CD14-positive monocyte (primary cell): ENCODE measurements at regions not wholly inside any gene's neighbourhood (a gene's known extent, or its start where the extent isn't known, plus 50 kb on each side); places are given as distances from the start of the nearest gene placed in this dataset.

Source experiments
- DNase-seq, 3 donors: peaks; one replicate each; pipeline ENCODE4 v3.0.0-alpha.2; 2011 to 2022
- H2AFZ ChIP-seq: 2 replicates; pipeline ENCODE4 v1.6.0; 2012; ENCODE audit warnings: mild to moderate bottlenecking, low read depth, low read length, inconsistent platforms; ENCODE audit not compliant: insufficient read depth, poor library complexity, severe bottlenecking
- H3K27ac ChIP-seq, 2 donors: 1 replicate in 1 of 2; 2 replicates in 1 of 2; pipeline ENCODE4 v1.5.1; 2012 to 2013; ENCODE audit warnings: low read length in 2 of 2, control low read depth in 1 of 2, inconsistent platforms in 1 of 2, low read depth in 1 of 2, mild to moderate bottlenecking in 1 of 2
- H3K27me3 ChIP-seq, 2 donors: one replicate each; pipeline versions ENCODE4 v1.6.0 to v1.6.1; 2011 to 2013; ENCODE audit warnings: low read length in 2 of 2; ENCODE audit not compliant: control insufficient read depth in 2 of 2, insufficient read depth in 2 of 2
- H3K36me3 ChIP-seq, 2 donors: replicated peaks in 1 of 2; 1 replicate in 1 of 2; 2 replicates in 1 of 2; pipeline versions ENCODE4 v1.5.1 to v1.6.1; 2012 to 2013; ENCODE audit warnings: low read length in 2 of 2, control low read depth in 1 of 2, inconsistent platforms in 1 of 2, mild to moderate bottlenecking in 1 of 2; ENCODE audit not compliant: insufficient read depth in 2 of 2, control insufficient read depth in 1 of 2
- H3K4me1 ChIP-seq, 2 donors: 1 replicate in 1 of 2; 2 replicates in 1 of 2; pipeline versions ENCODE4 v1.5.1 to v1.6.1; 2012 to 2013; ENCODE audit warnings: low read length in 2 of 2, control low read depth in 1 of 2, inconsistent platforms in 1 of 2, mild to moderate bottlenecking in 1 of 2, moderate library complexity in 1 of 2; ENCODE audit not compliant: insufficient read depth in 2 of 2, control insufficient read depth in 1 of 2
- H3K4me2 ChIP-seq: replicated peaks from 2 replicates; pipeline ENCODE3; 2012; ENCODE audit warnings: low read length, moderate library complexity, mild to moderate bottlenecking; ENCODE audit not compliant: poor library complexity, severe bottlenecking; ENCODE audit errors: extremely low read depth
- H3K4me3 ChIP-seq, 3 experiments: fragments of 200-600 bp in 1 of 3; sonication (generic) in 1 of 3; replicated peaks in 1 of 3; 1 replicate in 2 of 3; 2 replicates in 1 of 3; pipeline ENCODE4 v1.5.1; 2011 to 2013; ENCODE audit warnings: low read length in 3 of 3, mild to moderate bottlenecking in 3 of 3, control low read depth in 2 of 3, low read depth in 2 of 3, inconsistent platforms in 1 of 3, moderate library complexity in 1 of 3
- H3K79me2 ChIP-seq: 2 replicates; pipeline ENCODE4 v1.6.0; 2012; ENCODE audit warnings: mild to moderate bottlenecking, control low read depth, inconsistent platforms, low read length, moderate library complexity; ENCODE audit not compliant: insufficient read depth
- H3K9ac ChIP-seq: 2 replicates; pipeline ENCODE4 v1.6.0; 2017; ENCODE audit warnings: low read length, mild to moderate bottlenecking; ENCODE audit not compliant: insufficient read depth, poor library complexity, severe bottlenecking
- H3K9me3 ChIP-seq, 2 donors: replicated peaks in 1 of 2; 1 replicate in 1 of 2; 2 replicates in 1 of 2; pipeline versions ENCODE4 v1.5.1 to v1.6.1; 2012 to 2013; ENCODE audit warnings: low read length in 2 of 2, control low read depth in 1 of 2; ENCODE audit not compliant: control insufficient read depth in 1 of 2, insufficient read depth in 1 of 2
- H4K20me1 ChIP-seq: 2 replicates; pipeline ENCODE4 v1.6.0; 2012; ENCODE audit warnings: mild to moderate bottlenecking, low read length, control low read depth, moderate library complexity; ENCODE audit not compliant: insufficient read depth
- H3K27ac Mint-ChIP-seq, 7 donors: one replicate each; pipeline ENCODE4 v1.8.0; 2020; ENCODE audit warnings: mild to moderate bottlenecking in 7 of 7, mixed read lengths in 7 of 7, moderate library complexity in 6 of 7, inconsistent platforms in 2 of 7
- H3K27me3 Mint-ChIP-seq, 3 donors: one replicate each; pipeline ENCODE4 v1.8.0; 2021 to 2022; ENCODE audit warnings: low read depth in 3 of 3, mild to moderate bottlenecking in 3 of 3, mixed read lengths in 3 of 3, moderate library complexity in 3 of 3, inconsistent platforms in 1 of 3
- H3K36me3 Mint-ChIP-seq, 2 donors: one replicate each; pipeline ENCODE4 v1.8.0; 2020; ENCODE audit warnings: mixed read lengths in 2 of 2, inconsistent platforms in 1 of 2, mild to moderate bottlenecking in 1 of 2
- H3K4me1 Mint-ChIP-seq: one replicate; pipeline ENCODE4 v1.8.0; 2020; ENCODE audit warnings: mild to moderate bottlenecking, mixed read lengths
- H3K4me3 Mint-ChIP-seq, 2 donors: one replicate each; pipeline ENCODE4 v1.8.0; 2020; ENCODE audit warnings: mild to moderate bottlenecking in 2 of 2, mixed read lengths in 2 of 2, moderate library complexity in 1 of 2
- H3K9me3 Mint-ChIP-seq, 7 donors: one replicate each; pipeline ENCODE4 v1.8.0; 2020 to 2022; ENCODE audit warnings: mixed read lengths in 7 of 7, mild to moderate bottlenecking in 6 of 7, moderate library complexity in 6 of 7, inconsistent platforms in 2 of 7
- WGBS: methylation state at CpG from one replicate; pipeline ENCODE4 v1.1.5; 2013; ENCODE audit warnings: missing lambda C conversion rate; ENCODE audit not compliant: insufficient coverage; 5-methylcytosine and 5-hydroxymethylcytosine counted together
- intact Hi-C, 2 donors: fragments of 100-400 bp; cut with micrococcal nuclease; formaldehyde crosslinking; loops; one replicate each; pipeline versions ENCODE4 v1.15.0 to v1.15.1; 2023
- TF ChIP-seq, protein P1 (sequence below): fragments of 200-600 bp; IDR thresholded peaks from one replicate; pipeline ENCODE4 v1.8.0; 2022; ENCODE audit warnings: antibody characterized with exemption, mild to moderate bottlenecking

DNA sequence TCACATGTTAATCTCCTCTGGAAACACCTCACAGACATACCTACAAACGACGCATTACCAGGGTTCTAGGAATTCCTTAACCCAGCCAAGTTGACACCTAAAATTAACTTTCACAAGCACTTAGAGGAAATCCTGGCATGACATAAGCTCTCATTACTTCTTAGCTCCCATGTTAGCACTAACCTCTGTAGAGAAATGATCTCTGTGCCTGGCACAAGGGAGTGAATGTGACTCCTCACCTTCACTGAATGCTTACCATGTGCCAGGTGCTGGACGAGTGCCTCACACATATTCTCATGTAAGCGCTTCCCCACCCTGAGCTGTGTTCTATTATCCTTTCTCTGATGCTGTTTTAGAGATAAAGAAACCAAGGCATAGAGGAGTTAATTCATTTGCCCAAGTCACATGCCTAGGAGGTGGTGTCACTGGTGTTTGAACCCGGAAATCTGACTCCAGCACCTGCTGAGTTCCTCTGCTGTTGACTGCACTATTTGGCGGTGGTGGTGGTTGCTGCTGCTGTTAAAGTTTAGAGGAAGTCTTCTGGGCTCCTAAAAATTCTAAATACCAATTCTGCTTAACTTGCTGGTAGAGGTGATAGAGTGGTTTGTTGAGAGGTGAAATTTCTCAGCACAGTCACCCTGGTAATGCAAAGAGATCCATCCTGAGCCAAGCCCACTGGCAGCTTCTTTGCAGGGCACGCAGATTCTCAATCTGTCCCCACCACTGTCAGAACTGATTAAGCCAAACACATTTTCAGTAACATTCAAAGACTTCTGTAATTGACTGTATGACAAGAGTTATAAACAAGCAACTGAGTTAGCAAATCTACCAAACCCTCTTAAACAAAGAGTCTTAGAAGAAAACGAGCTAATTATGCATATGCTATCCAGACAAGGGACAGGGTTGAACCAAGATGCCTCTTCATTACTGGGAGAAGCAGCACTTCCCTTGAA is 200.3 kb downstream of the CMPK2 start:
- Mint-ChIP-seq H3K4me1 (no peaks in the 10 kb centered on the region), H3K9me3 (peaks cover 0 to 2% (median 0%) of the 10 kb centered on the region in 7 donors), H3K27me3 (peaks cover 0 to 3% (median 2%) of the 10 kb centered on the region in 3 donors), H3K4me3 (no peak overlapping the region), H3K36me3 (no peaks in the 10 kb centered on the region), H3K27ac (no peak overlapping the region)
- Histone ChIP-seq H3K4me3 (no peak overlapping the region), H3K79me2 (no peaks in the 10 kb centered on the region), H3K4me2 (no peak overlapping the region), H3K27me3 (no peaks in the 10 kb centered on the region), H3K27ac (no peak overlapping the region), H3K9me3 (no peaks in the 10 kb centered on the region), H2AFZ (no peak overlapping the region), H3K36me3 (no peaks in the 10 kb centered on the region), H3K9ac (no peak overlapping the region), H4K20me1 (no peaks in the 10 kb centered on the region), H3K4me1 (no peaks in the 10 kb centered on the region)
- TF ChIP-seq, protein P1, sequence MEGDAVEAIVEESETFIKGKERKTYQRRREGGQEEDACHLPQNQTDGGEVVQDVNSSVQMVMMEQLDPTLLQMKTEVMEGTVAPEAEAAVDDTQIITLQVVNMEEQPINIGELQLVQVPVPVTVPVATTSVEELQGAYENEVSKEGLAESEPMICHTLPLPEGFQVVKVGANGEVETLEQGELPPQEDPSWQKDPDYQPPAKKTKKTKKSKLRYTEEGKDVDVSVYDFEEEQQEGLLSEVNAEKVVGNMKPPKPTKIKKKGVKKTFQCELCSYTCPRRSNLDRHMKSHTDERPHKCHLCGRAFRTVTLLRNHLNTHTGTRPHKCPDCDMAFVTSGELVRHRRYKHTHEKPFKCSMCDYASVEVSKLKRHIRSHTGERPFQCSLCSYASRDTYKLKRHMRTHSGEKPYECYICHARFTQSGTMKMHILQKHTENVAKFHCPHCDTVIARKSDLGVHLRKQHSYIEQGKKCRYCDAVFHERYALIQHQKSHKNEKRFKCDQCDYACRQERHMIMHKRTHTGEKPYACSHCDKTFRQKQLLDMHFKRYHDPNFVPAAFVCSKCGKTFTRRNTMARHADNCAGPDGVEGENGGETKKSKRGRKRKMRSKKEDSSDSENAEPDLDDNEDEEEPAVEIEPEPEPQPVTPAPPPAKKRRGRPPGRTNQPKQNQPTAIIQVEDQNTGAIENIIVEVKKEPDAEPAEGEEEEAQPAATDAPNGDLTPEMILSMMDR, result no peak
- DNase-seq, result no peak
- intact Hi-C loops, result no loop called here
- WGBS, result 88% methylated on average over 2 of the region's 8 CpGs

- Histone ChIP-seq H3K9ac (no peak overlapping the region), H3K27ac (no peak overlapping the region), H3K79me2 (no peaks in the 10 kb centered on the region), H3K36me3 (no peaks in the 10 kb centered on the region), H3K4me3 (no peak overlapping the region), H3K9me3 (no peaks in the 10 kb centered on the region), H4K20me1 (no peaks in the 10 kb centered on the region), H3K4me1 (no peaks in the 10 kb centered on the region), H2AFZ (no peak overlapping the region), H3K4me2 (no peak overlapping the region), H3K27me3 (no peaks in the 10 kb centered on the region)
- DNase-seq, result no peak
- no peaks in the 10 kb centered on the region for H3K4me1 Mint-ChIP-seq
- TF ChIP-seq, protein P1, result no peak
- peaks cover 0 to 2% (median 0%) of the 10 kb centered on the region in 7 donors for H3K9me3 Mint-ChIP-seq
- WGBS, result 100% methylated on average over 1 of the region's 4 CpGs
- no peak overlapping the region for H3K27ac Mint-ChIP-seq
- no peak overlapping the region for H3K4me3 Mint-ChIP-seq
- H3K27me3 Mint-ChIP-seq, result peaks cover 0 to 3% (median 2%) of the 10 kb centered on the region in 3 donors
- H3K36me3 Mint-ChIP-seq, result no peaks in the 10 kb centered on the region
- intact Hi-C loops, result no loop called here
Measured at GRCh38 chr2:6667326-6667725, 198.4 kb downstream of the CMPK2 start.
